ENCODE measurements at regions not wholly inside any gene's neighbourhood (a gene's known extent, or its start where the extent isn't known, plus 50 kb on each side); places are given as distances from the start of the nearest gene placed in this dataset.

GRCh38 chr6:81984599-81984998, 232.1 kb upstream of the TENT5A start:
- Histone ChIP-seq H3K9me3 (ENCODE audit: insufficient read depth, low read length) (no peaks in the 10 kb centered on the region), H3K36me3 (replicated peaks; ENCODE audit: low read depth, low read length) (no peaks in the 10 kb centered on the region), H4K20me1 (ENCODE audit: insufficient read depth, low read length) (no peaks in the 10 kb centered on the region), H2AFZ (ENCODE audit: low read depth, low read length) (no peak overlapping the region), H3K9ac (ENCODE audit: low read length) (no peak overlapping the region), H3K27me3 (ENCODE audit: low read depth, low read length) (no peaks in the 10 kb centered on the region), H3K27ac (ENCODE audit: low read length) (no peak overlapping the region), H3K4me1 (ENCODE audit: low read length) (peaks cover 16% of the 10 kb centered on the region), H3K79me2 (ENCODE audit: low read length) (no peaks in the 10 kb centered on the region), H3K4me3 (ENCODE audit: low read length) (no peak overlapping the region), H3K4me2 (ENCODE audit: low read length) (no peak overlapping the region)
- TF ChIP-seq EZH2phosphoT487 (IDR thresholded peaks at IDR 0.05; ENCODE audit: low read depth) (no peak), CTCF (IDR thresholded peaks at IDR 0.05; ENCODE audit: low read depth, low read length) (no peak)

- H3K4me2 ChIP-seq (ENCODE audit: low read length) = peak overlapping the region; percentile 38
- H3K36me3 ChIP-seq (replicated peaks; ENCODE audit: low read depth, low read length) = no peaks in the 10 kb centered on the region
- peak overlapping the region; percentile 79 for H2AFZ ChIP-seq (ENCODE audit: low read depth, low read length)
- no peak overlapping the region for H3K4me3 ChIP-seq (ENCODE audit: low read length)
- H3K27me3 ChIP-seq (ENCODE audit: low read depth, low read length) = no peaks in the 10 kb centered on the region
- no peak for TF ChIP-seq CTCF (IDR thresholded peaks at IDR 0.05; ENCODE audit: low read depth, low read length)
- TF ChIP-seq EZH2phosphoT487 (IDR thresholded peaks at IDR 0.05; ENCODE audit: low read depth) = no peak
- no peak overlapping the region for H3K9ac ChIP-seq (ENCODE audit: low read length)
- H3K9me3 ChIP-seq (ENCODE audit: insufficient read depth, low read length) = no peaks in the 10 kb centered on the region
- H3K27ac ChIP-seq (ENCODE audit: low read length) = no peak overlapping the region
- no peaks in the 10 kb centered on the region for H3K79me2 ChIP-seq (ENCODE audit: low read length)
- H4K20me1 ChIP-seq (ENCODE audit: insufficient read depth, low read length) = no peaks in the 10 kb centered on the region
- peaks cover 16% of the 10 kb centered on the region for H3K4me1 ChIP-seq (ENCODE audit: low read length)
Measured at GRCh38 chr6:81981812-81982211, 229.3 kb upstream of the TENT5A start.

GRCh38 chr6:81979767-81980166, 227.3 kb upstream of the TENT5A start:
- H3K9ac ChIP-seq (ENCODE audit: low read length) = no peak overlapping the region
- no peak for TF ChIP-seq CTCF (IDR thresholded peaks at IDR 0.05; ENCODE audit: low read depth, low read length)
- no peak for TF ChIP-seq EZH2phosphoT487 (IDR thresholded peaks at IDR 0.05; ENCODE audit: low read depth)

DNA sequence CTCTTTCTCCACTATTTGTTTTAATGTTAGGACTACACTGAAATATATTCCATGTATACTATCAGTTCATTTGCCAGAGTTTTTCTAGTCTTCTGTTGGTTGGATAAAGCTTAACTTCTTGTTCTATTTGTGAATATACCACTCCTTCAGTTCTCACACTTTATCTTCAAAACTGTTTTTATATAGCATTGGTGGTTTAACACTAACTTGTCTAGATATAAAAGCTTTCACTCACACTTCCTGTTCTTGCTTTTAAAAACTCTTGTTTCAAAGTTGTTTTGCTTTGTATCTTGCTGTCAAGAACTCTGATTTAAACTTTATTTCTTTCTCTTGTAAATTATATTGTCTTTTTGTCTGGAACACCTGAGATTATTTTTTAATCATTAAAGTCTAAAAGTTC, 226.8 kb upstream of the TENT5A start:
- H3K4me2 ChIP-seq (ENCODE audit: low read length) = no peak overlapping the region

More at GRCh38 chr6:81979767-81980166, 227.3 kb upstream of the TENT5A start:
- Histone ChIP-seq H3K27me3 (ENCODE audit: low read depth, low read length) (no peaks in the 10 kb centered on the region), H3K36me3 (replicated peaks; ENCODE audit: low read depth, low read length) (no peaks in the 10 kb centered on the region), H3K4me2 (ENCODE audit: low read length) (no peak overlapping the region), H3K4me1 (ENCODE audit: low read length) (peaks cover 13% of the 10 kb centered on the region), H3K79me2 (ENCODE audit: low read length) (no peaks in the 10 kb centered on the region), H3K4me3 (ENCODE audit: low read length) (no peak overlapping the region), H3K27ac (ENCODE audit: low read length) (no peak overlapping the region), H4K20me1 (ENCODE audit: insufficient read depth, low read length) (no peaks in the 10 kb centered on the region), H3K9me3 (ENCODE audit: insufficient read depth, low read length) (no peaks in the 10 kb centered on the region), H2AFZ (ENCODE audit: low read depth, low read length) (no peak overlapping the region)

More for the DNA sequence above, 226.8 kb upstream of the TENT5A start:
- Histone ChIP-seq H3K27ac (ENCODE audit: low read length) (no peak overlapping the region), H3K9ac (ENCODE audit: low read length) (no peak overlapping the region), H3K79me2 (ENCODE audit: low read length) (no peaks in the 10 kb centered on the region), H3K9me3 (ENCODE audit: insufficient read depth, low read length) (no peaks in the 10 kb centered on the region), H3K4me3 (ENCODE audit: low read length) (no peak overlapping the region), H4K20me1 (ENCODE audit: insufficient read depth, low read length) (no peaks in the 10 kb centered on the region), H3K36me3 (replicated peaks; ENCODE audit: low read depth, low read length) (no peaks in the 10 kb centered on the region), H3K27me3 (ENCODE audit: low read depth, low read length) (no peaks in the 10 kb centered on the region), H3K4me1 (ENCODE audit: low read length) (peaks cover 9% of the 10 kb centered on the region), H2AFZ (ENCODE audit: low read depth, low read length) (no peak overlapping the region)
- TF ChIP-seq EZH2phosphoT487 (IDR thresholded peaks at IDR 0.05; ENCODE audit: low read depth) (no peak), CTCF (IDR thresholded peaks at IDR 0.05; ENCODE audit: low read depth, low read length) (no peak)
